CD4-positive, alpha-beta memory T cell (primary cell): ENCODE measurements at regions not wholly inside any gene's neighbourhood (a gene's known extent, or its start where the extent isn't known, plus 50 kb on each side); places are given as distances from the start of the nearest gene placed in this dataset.

ENCODE experiments used
- CTCF ChIA-PET: fragments of 350-600 bp; sonication (Branson Sonifier 250); formaldehyde crosslinking; loops from one replicate; lab custom pipeline; 2021; ENCODE audit warnings: inconsistent platforms; ENCODE audit not compliant: partially characterized antibody; lab: Charles Lee
- POLR2A ChIA-PET: fragments of 350-600 bp; sonication (Branson Sonifier 250); formaldehyde crosslinking; loops from one replicate; lab custom pipeline; 2021; ENCODE audit not compliant: partially characterized antibody; lab: Charles Lee
- DNase-seq, 5 donors: peaks; one replicate each; pipeline versions ENCODE4 v3.0.0 to v3.0.0-alpha.2; 2020 to 2022; ENCODE audit warnings: mixed read lengths in 1 of 5
- H3K27ac ChIP-seq: one replicate; pipeline ENCODE4 v1.7.0; 2013; ENCODE audit warnings: low read depth, low read length
- H3K27me3 ChIP-seq: 2 replicates; pipeline ENCODE4 v1.7.0; 2013; ENCODE audit warnings: mild to moderate bottlenecking, low read length, moderate library complexity; ENCODE audit not compliant: insufficient read depth
- H3K36me3 ChIP-seq: 2 replicates; pipeline ENCODE4 v1.7.0; 2013; ENCODE audit warnings: mild to moderate bottlenecking, low read length, moderate library complexity; ENCODE audit not compliant: insufficient read depth
- H3K4me1 ChIP-seq: 2 replicates; pipeline ENCODE4 v1.7.0; 2013; ENCODE audit warnings: mild to moderate bottlenecking, low read length, moderate library complexity; ENCODE audit not compliant: insufficient read depth
- H3K4me3 ChIP-seq, 2 donors: one replicate each; pipeline ENCODE4 v1.7.0; 2013; ENCODE audit warnings: low read length in 2 of 2, mild to moderate bottlenecking in 1 of 2
- H3K9me3 ChIP-seq, 2 donors: one replicate each; pipeline ENCODE4 v1.7.0; 2013; ENCODE audit warnings: low read length in 2 of 2, control low read depth in 1 of 2; ENCODE audit not compliant: control insufficient read depth in 1 of 2
- H3K27ac Mint-ChIP-seq, 7 donors: one replicate each; pipeline ENCODE4 v1.8.0; 2020 to 2021; ENCODE audit warnings: mixed read lengths in 7 of 7, mild to moderate bottlenecking in 6 of 7, inconsistent platforms in 3 of 7, moderate library complexity in 3 of 7
- H3K27me3 Mint-ChIP-seq, 2 donors: one replicate each; pipeline ENCODE4 v1.8.0; 2020 to 2021; ENCODE audit warnings: mixed read lengths in 2 of 2
- H3K36me3 Mint-ChIP-seq, 2 donors: one replicate each; pipeline ENCODE4 v1.8.0; 2020 to 2021; ENCODE audit warnings: mixed read lengths in 2 of 2, inconsistent platforms in 1 of 2, mild to moderate bottlenecking in 1 of 2
- H3K4me1 Mint-ChIP-seq, 4 donors: one replicate each; pipeline ENCODE4 v1.8.0; 2020 to 2021; ENCODE audit warnings: mixed read lengths in 4 of 4, mild to moderate bottlenecking in 1 of 4
- H3K4me3 Mint-ChIP-seq, 8 donors: one replicate each; pipeline ENCODE4 v1.8.0; 2020 to 2021; ENCODE audit warnings: mixed read lengths in 8 of 8, mild to moderate bottlenecking in 7 of 8, moderate library complexity in 6 of 8, inconsistent platforms in 3 of 8
- H3K9me3 Mint-ChIP-seq, 8 donors: one replicate each; pipeline ENCODE4 v1.8.0; 2020 to 2021; ENCODE audit warnings: mixed read lengths in 8 of 8, mild to moderate bottlenecking in 5 of 8, inconsistent platforms in 3 of 8, moderate library complexity in 1 of 8
- intact Hi-C: fragments of 100-400 bp; cut with micrococcal nuclease; formaldehyde crosslinking; loops from one replicate; pipeline ENCODE4 v1.15.1; 2023

DNA sequence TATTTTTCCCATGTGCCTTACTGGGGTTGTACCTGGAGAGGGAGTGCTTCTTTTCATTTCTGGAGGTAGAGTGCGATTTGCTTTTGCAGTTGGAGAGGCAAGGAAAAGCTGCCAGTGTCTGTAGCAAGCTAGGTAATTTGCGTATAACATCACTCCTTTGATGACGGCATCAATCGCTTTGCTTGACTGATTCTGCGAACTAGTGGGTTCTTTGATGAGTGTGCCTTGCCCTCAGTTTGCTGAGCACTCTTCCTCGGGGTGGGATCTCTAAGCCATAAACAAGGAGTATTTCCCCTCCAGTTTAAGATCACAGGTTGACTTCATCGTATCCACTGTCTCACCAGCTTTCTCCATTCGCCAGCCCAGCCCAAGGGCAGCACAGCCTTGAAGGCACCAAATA is 344.5 kb downstream of the KCNRG start:
- Histone ChIP-seq H3K4me1 (peaks cover 57% of the 10 kb centered on the region), H3K4me3 (no peak overlapping the region), H3K9me3 (no peaks in the 10 kb centered on the region), H3K27me3 (no peaks in the 10 kb centered on the region), H3K36me3 (no peaks in the 10 kb centered on the region), H3K27ac (no peak overlapping the region)
- Mint-ChIP-seq H3K9me3 (peaks cover 0 to 1% (median 0%) of the 10 kb centered on the region in 8 donors), H3K27me3 (no peaks in the 10 kb centered on the region), H3K4me3 (peak overlapping the region in 4 of 8 donors; percentile 14 to 51 (median 28)), H3K27ac (peak overlapping the region in 5 of 7 donors; percentile 27 to 52 (median 31)), H3K4me1 (peaks cover 44 to 78% (median 60%) of the 10 kb centered on the region in 4 donors), H3K36me3 (no peaks in the 10 kb centered on the region)
- POLR2A ChIA-PET: interaction anchor here (1.2 to 1.8 kb wide), 3 partner anchors 8 to 236 kb away, joined by 3 to 8 read pairs (median 5); no protein-coding TSS in a partner anchor
- CTCF ChIA-PET: no interaction called here
- intact Hi-C loops: loop anchor here (5.0 to 10.0 kb wide), 2 partner anchors 365 to 553 kb away; partner anchors contain the start of gene TRIM13
- peak in 1 of 5 donors; percentile 24 for DNase-seq

GRCh38 chr13:50360637-50361036 is 345.4 kb downstream of the KCNRG start:
- H3K27ac ChIP-seq: no peak overlapping the region
- Mint-ChIP-seq H3K36me3 (no peaks in the 10 kb centered on the region), H3K27me3 (no peaks in the 10 kb centered on the region), H3K4me3 (peak overlapping the region in 7 of 8 donors; percentile 14 to 75 (median 70)), H3K4me1 (peaks cover 49 to 80% (median 62%) of the 10 kb centered on the region in 4 donors), H3K9me3 (peaks cover 0 to 1% (median 0%) of the 10 kb centered on the region in 8 donors), H3K27ac (peak overlapping the region; percentile 4 to 88 (median 59))
- H3K27me3 ChIP-seq: no peaks in the 10 kb centered on the region
- no peak for DNase-seq
- ChIA-PET CTCF (interaction anchor here (0.8 to 1.2 kb wide), 5 partner anchors 9 to 551 kb away, joined by 3 to 4 read pairs (median 3); no protein-coding TSS in a partner anchor), POLR2A (interaction anchor here (1.0 to 1.8 kb wide), 3 partner anchors 9 to 236 kb away, joined by 3 to 8 read pairs (median 6); no protein-coding TSS in a partner anchor)
- peaks cover 57% of the 10 kb centered on the region for H3K4me1 ChIP-seq
- H3K9me3 ChIP-seq: no peaks in the 10 kb centered on the region
- intact Hi-C loops: loop anchor here (10.0 kb wide), 1 partner anchor 366 kb away; the partner anchor contains the start of gene TRIM13
- no peak overlapping the region for H3K4me3 ChIP-seq
- H3K36me3 ChIP-seq: no peaks in the 10 kb centered on the region

DNA sequence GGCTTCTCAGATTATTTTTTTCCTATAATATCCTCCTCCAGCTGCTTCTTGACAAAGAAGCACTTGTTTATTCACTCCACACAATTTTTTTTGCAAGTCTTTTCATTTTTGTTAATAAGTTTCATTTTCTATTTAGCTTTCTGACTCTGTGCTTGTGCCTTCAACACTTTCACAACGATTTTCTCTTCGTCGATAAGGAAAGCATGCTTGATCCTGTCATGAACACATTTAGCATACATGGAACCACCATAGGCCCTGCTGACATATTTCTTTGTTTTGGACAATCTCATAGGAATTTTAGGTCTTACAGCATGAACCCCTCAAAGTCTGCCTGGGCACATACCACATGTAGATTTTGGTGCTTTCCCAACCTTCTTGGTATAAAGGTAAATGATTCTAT is 346.0 kb downstream of the KCNRG start:
- ChIA-PET CTCF (interaction anchor here (0.9 to 1.2 kb wide), 3 partner anchors 41 to 550 kb away, joined by 3 to 4 read pairs (median 3); no protein-coding TSS in a partner anchor), POLR2A (interaction anchor here (1.0 to 1.8 kb wide), 3 partner anchors 10 to 237 kb away, joined by 3 to 8 read pairs (median 6); no protein-coding TSS in a partner anchor)
- Mint-ChIP-seq H3K27ac (peak overlapping the region; percentile 7 to 88 (median 71)), H3K4me1 (peaks cover 51 to 80% (median 63%) of the 10 kb centered on the region in 4 donors), H3K36me3 (no peaks in the 10 kb centered on the region), H3K4me3 (peak overlapping the region in 7 of 8 donors; percentile 30 to 75 (median 70)), H3K27me3 (no peaks in the 10 kb centered on the region), H3K9me3 (peaks cover 0 to 1% (median 0%) of the 10 kb centered on the region in 8 donors)
- Histone ChIP-seq H3K27ac (no peak overlapping the region), H3K9me3 (no peaks in the 10 kb centered on the region), H3K4me1 (peaks cover 57% of the 10 kb centered on the region), H3K4me3 (no peak overlapping the region), H3K36me3 (no peaks in the 10 kb centered on the region), H3K27me3 (no peaks in the 10 kb centered on the region)
- no peak for DNase-seq
- intact Hi-C loops: loop anchor here (10.0 kb wide), 1 partner anchor 366 kb away; the partner anchor contains the start of gene TRIM13

DNA sequence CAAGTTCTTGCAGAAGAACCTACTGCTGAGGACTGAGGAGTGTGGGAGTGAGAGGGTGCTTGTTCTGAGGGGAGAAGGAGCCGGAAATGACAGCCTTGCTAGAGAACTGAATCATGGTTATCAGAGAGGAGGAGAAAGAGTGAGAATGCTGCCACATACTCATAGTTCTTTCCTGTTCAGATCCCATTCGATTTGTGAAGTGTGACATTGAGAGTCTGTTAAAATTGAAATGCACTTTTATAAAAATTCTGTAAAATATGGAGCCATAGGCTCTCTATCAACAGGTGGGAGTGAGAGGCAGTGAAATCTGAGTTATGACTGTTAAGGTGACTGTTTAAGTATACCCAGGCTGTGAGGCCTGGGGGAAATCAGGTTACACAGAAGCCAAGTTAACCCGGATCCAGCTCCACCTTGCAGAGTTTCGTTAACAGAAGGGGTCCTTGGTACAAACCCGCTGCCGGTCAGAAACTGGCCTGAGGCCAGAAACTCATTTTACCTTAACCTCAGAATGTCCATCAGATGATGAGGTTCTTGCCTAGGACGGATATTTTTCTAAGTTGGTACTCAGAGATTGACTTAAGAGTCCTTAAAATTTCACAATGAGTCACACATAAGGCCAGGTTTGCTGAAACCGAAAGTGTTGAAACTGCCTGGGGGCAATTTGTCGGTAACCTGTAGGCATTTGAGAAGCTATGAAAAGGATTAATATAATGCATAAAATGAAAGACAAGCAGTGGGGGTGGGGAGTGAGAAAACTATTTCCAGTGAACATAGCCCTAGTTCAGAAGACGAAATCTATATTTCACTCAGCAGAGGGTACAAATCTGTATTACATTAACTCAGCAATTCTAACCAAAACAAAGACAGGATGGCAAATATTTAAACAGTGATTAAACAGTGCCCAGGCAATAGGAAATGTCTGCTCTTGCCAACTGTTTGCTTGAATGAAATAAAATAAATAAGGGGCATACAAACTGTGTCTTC is 350.5 kb downstream of the KCNRG start:
- H3K27me3 Mint-ChIP-seq: peaks cover 0 to 2% of the 10 kb centered on the region in 2 donors
- H3K9me3 ChIP-seq: no peaks in the 10 kb centered on the region
- H3K4me1 ChIP-seq: peaks cover 43% of the 10 kb centered on the region
- intact Hi-C loops: loop anchor here (2.0 to 10.0 kb wide), 5 partner anchors 131 to 527 kb away; partner anchors contain the start of gene TRIM13
- H3K27ac Mint-ChIP-seq: peak overlapping the region; percentile 93 to 97 (median 96)
- peaks cover 49 to 61% (median 55%) of the 10 kb centered on the region in 4 donors for H3K4me1 Mint-ChIP-seq
- no peaks in the 10 kb centered on the region for H3K36me3 Mint-ChIP-seq
- DNase-seq: peak; percentile 49 to 69 (median 57)
- no peaks in the 10 kb centered on the region for H3K27me3 ChIP-seq
- H3K4me3 Mint-ChIP-seq: peak overlapping the region; percentile 77 to 87 (median 83)
- peak overlapping the region; percentile 68 for H3K27ac ChIP-seq
- POLR2A ChIA-PET: interaction anchor here (0.6 to 5.4 kb wide), 20 partner anchors 9 to 1440 kb away, joined by 3 to 67 read pairs (median 4); partner anchors contain the start of gene TRIM13
- CTCF ChIA-PET: interaction anchor here (1.0 to 2.8 kb wide), 6 partner anchors 12 to 546 kb away, joined by 3 to 14 read pairs (median 4); partner anchors contain the start of gene TRIM13
- H3K9me3 Mint-ChIP-seq: peaks cover 0 to 5% (median 0%) of the 10 kb centered on the region in 8 donors
- no peaks in the 10 kb centered on the region for H3K36me3 ChIP-seq
- peak overlapping the region; percentile 36 to 37 for H3K4me3 ChIP-seq

DNA sequence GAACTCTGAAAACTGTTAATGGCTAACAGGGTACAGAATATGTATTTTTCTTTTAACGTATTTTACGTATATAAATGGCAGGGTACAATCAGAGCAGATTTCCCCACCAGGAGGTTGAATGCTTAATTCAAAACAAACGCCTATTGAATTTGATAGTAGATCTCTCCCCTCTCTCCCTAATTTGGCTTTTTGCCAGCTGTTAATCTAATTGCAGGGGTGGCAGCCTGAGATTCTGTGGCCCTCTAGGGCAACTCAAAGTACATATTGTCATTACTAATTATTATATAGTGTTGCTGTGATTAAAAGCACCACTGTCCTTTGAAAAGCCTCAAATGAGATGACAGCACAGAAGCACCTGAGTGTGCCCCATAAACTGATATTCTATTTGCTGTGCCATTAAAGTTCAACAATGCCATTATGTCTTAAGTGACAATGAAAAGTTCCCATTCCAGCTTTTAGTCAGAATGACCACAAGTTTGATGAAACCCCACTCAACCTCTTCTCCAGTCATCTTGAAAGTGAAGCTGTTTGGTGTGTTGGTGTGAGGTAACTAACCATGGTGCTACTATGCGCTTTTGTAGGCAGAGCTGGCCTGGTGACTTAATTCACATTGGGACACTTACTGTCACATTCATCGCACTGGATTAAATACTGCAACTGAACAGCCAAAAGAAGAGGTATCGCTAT is 351.4 kb downstream of the KCNRG start:
- Mint-ChIP-seq H3K4me3 (peak overlapping the region; percentile 77 to 87 (median 83)), H3K9me3 (peaks cover 0 to 3% (median 0%) of the 10 kb centered on the region in 8 donors), H3K36me3 (no peaks in the 10 kb centered on the region), H3K27me3 (peaks cover 0 to 4% of the 10 kb centered on the region in 2 donors), H3K27ac (peak overlapping the region; percentile 93 to 97 (median 96)), H3K4me1 (peaks cover 42 to 55% (median 48%) of the 10 kb centered on the region in 4 donors)
- DNase-seq: no peak
- Histone ChIP-seq H3K36me3 (no peaks in the 10 kb centered on the region), H3K27ac (peak overlapping the region; percentile 68), H3K27me3 (no peaks in the 10 kb centered on the region), H3K4me3 (peak overlapping the region in 1 of 2 donors; percentile 37), H3K4me1 (peaks cover 34% of the 10 kb centered on the region), H3K9me3 (no peaks in the 10 kb centered on the region)
- CTCF ChIA-PET: interaction anchor here (0.7 to 2.8 kb wide), 8 partner anchors 13 to 703 kb away, joined by 3 to 14 read pairs (median 4); partner anchors contain the start of gene TRIM13
- POLR2A ChIA-PET: interaction anchor here (0.7 to 5.4 kb wide), 13 partner anchors 9 to 527 kb away, joined by 3 to 67 read pairs (median 5); partner anchors contain the start of gene TRIM13
- intact Hi-C loops: loop anchor here (5.0 to 10.0 kb wide), 4 partner anchors 244 to 526 kb away; partner anchors contain the start of gene TRIM13

- Mint-ChIP-seq H3K4me1 (peaks cover 32 to 47% (median 38%) of the 10 kb centered on the region in 4 donors), H3K27ac (peak overlapping the region in 1 of 7 donors; percentile 71), H3K4me3 (no peak overlapping the region), H3K36me3 (no peaks in the 10 kb centered on the region), H3K27me3 (peaks cover 0 to 4% of the 10 kb centered on the region in 2 donors), H3K9me3 (peaks cover 0 to 3% (median 0%) of the 10 kb centered on the region in 8 donors)
- Histone ChIP-seq H3K27ac (no peak overlapping the region), H3K4me1 (peaks cover 30% of the 10 kb centered on the region), H3K36me3 (no peaks in the 10 kb centered on the region), H3K27me3 (no peaks in the 10 kb centered on the region), H3K4me3 (no peak overlapping the region), H3K9me3 (no peaks in the 10 kb centered on the region)
- intact Hi-C loops: loop anchor here (2.0 to 10.0 kb wide), 5 partner anchors 15 to 523 kb away; partner anchors contain the start of gene TRIM13
- POLR2A ChIA-PET: interaction anchor here (5.4 kb wide), 1 partner anchor 244 kb away, joined by 67 read pairs; no protein-coding TSS in a partner anchor
- no peak for DNase-seq
- CTCF ChIA-PET: interaction anchor here (1.1 kb wide), 1 partner anchor 373 kb away, joined by 3 read pairs; the partner anchor contains the start of gene TRIM13
These were observed 354.4 kb downstream of the KCNRG start for GRCh38 chr13:50369646-50370045.
